ENCODE measurements at regions not wholly inside any gene's neighbourhood (a gene's known extent, or its start where the extent isn't known, plus 50 kb on each side); places are given as distances from the start of the nearest gene placed in this dataset.

DNA sequence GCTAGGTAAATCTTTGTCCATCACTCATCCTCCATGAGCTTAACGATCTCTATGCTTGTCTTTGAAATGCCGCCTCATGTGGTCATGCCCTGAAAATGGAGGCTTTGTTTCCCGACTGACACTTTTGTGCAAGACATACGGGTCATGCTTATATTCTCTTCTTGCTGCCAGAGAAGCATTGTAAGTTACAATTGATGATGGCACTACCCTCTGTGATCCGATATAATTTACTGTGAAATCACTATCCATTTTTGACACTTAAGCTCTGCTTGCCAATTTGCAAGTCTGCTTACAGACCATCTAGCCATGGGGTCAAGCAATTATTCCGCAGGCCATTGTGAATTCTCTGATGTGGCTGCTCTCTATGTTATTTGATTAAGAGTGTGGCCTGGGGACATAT is 650.0 kb downstream of the FLRT2 start:
- no peaks in the 10 kb centered on the region for H3K9me3 ChIP-seq
- H3K36me3 ChIP-seq (replicated peaks in 1 of 2; ENCODE audit: insufficient read depth in 1 of 2, low read depth in 2 of 2): no peaks in the 10 kb centered on the region
- no peaks in the 10 kb centered on the region for H3K27me3 ChIP-seq
- ATAC-seq (no peak), DNase-seq (no peak)
- H3K4me3 ChIP-seq: no peak overlapping the region
- 69% methylated on average over 6 of the region's 6 CpGs for WGBS, 2 donors
- intact Hi-C loops (cut with DNase I): no loop called here
- H3K27ac ChIP-seq: no peak overlapping the region
- TF ChIP-seq POLR2A (IDR thresholded peaks at IDR 0.05): no peak
- TF ChIP-seq, protein P1, sequence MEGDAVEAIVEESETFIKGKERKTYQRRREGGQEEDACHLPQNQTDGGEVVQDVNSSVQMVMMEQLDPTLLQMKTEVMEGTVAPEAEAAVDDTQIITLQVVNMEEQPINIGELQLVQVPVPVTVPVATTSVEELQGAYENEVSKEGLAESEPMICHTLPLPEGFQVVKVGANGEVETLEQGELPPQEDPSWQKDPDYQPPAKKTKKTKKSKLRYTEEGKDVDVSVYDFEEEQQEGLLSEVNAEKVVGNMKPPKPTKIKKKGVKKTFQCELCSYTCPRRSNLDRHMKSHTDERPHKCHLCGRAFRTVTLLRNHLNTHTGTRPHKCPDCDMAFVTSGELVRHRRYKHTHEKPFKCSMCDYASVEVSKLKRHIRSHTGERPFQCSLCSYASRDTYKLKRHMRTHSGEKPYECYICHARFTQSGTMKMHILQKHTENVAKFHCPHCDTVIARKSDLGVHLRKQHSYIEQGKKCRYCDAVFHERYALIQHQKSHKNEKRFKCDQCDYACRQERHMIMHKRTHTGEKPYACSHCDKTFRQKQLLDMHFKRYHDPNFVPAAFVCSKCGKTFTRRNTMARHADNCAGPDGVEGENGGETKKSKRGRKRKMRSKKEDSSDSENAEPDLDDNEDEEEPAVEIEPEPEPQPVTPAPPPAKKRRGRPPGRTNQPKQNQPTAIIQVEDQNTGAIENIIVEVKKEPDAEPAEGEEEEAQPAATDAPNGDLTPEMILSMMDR (IDR thresholded peaks at IDR 0.05): no peak
- H3K4me1 ChIP-seq: no peaks in the 10 kb centered on the region

DNA sequence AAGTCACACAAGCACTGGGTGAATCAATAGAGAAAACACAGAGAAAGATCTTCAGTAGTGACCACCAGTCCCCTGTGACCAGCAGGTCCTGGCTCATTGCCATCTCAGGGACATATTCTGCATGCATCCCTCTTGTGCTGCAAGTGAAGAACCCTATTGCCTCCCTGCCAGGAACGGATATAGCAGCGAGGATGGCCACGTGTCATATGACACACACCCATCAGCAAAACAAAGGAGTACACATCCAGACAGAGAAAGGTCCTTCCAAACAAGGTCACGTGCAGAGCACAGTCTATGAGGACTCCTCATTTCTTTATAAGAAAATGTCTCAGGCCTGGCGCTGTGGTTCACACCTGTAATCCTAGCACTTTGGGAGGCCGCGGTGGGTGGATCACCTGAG is 638.4 kb downstream of the FLRT2 start:
- Histone ChIP-seq H3K4me1 (no peaks in the 10 kb centered on the region), H3K27ac (no peak overlapping the region), H3K36me3 (replicated peaks in 1 of 2; ENCODE audit: insufficient read depth in 1 of 2, low read depth in 2 of 2) (no peaks in the 10 kb centered on the region), H3K4me3 (no peak overlapping the region), H3K27me3 (no peaks in the 10 kb centered on the region), H3K9me3 (no peaks in the 10 kb centered on the region)
- no peak for ATAC-seq
- peak in 1 of 4 donors; percentile 1 for DNase-seq
- WGBS, 2 donors: 81 to 88% methylated on average over 7 of the region's 7 CpGs
- TF ChIP-seq, protein P1 (IDR thresholded peaks at IDR 0.05): no peak
- no peak for TF ChIP-seq POLR2A (IDR thresholded peaks at IDR 0.05)
- intact Hi-C loops (cut with DNase I): no loop called here

DNA sequence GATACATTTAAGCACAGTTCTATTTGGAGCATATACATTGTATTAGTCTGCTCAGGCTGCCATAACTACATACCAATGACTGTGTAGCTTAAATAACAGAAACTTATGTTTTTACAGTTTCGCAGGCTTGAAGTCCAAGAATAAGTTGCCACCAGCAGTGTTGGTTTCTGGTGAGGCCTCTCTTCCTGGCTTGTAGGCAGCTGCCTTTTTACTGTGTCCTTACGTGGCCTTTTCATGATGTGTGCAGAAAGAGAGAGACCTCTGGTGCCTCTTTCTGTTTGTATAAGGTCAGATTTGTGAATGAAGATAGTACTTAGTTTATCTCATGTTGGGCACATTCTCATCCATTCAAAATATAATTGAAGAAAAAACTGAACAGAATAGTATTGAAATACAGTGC is 636.6 kb downstream of the FLRT2 start:
- Histone ChIP-seq H3K9me3 (no peaks in the 10 kb centered on the region), H3K4me1 (no peaks in the 10 kb centered on the region), H3K4me3 (no peak overlapping the region), H3K27ac (no peak overlapping the region), H3K36me3 (replicated peaks in 1 of 2; ENCODE audit: insufficient read depth in 1 of 2, low read depth in 2 of 2) (no peaks in the 10 kb centered on the region), H3K27me3 (no peaks in the 10 kb centered on the region)
- intact Hi-C loops (cut with DNase I): no loop called here
- TF ChIP-seq, protein P1 (IDR thresholded peaks at IDR 0.05): no peak
- TF ChIP-seq POLR2A (IDR thresholded peaks at IDR 0.05): no peak
- 69 to 74% methylated on average over 2 of the region's 2 CpGs for WGBS, 2 donors
- DNase-seq (no peak), ATAC-seq (no peak)

DNA sequence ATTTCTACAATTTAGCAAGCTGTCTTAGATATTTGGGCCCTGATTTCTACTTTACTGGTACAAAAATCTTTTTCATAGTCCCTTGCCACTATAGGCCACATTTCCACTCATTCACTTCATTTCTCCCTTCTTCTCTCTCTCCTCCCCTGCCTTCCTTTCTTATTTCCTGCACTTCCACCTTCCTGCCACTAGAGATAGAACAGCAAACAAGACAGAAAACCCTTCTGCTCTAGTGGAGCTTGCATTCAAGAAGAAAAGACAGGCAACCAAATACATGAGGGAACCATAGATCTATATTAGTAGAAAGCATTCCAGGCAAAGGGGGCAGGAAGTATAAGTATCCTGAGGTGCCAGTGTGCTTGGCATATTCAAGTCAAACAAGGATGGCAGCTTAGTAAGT is 623.5 kb downstream of the FLRT2 start:
- H3K27me3 ChIP-seq: no peaks in the 10 kb centered on the region

DNA sequence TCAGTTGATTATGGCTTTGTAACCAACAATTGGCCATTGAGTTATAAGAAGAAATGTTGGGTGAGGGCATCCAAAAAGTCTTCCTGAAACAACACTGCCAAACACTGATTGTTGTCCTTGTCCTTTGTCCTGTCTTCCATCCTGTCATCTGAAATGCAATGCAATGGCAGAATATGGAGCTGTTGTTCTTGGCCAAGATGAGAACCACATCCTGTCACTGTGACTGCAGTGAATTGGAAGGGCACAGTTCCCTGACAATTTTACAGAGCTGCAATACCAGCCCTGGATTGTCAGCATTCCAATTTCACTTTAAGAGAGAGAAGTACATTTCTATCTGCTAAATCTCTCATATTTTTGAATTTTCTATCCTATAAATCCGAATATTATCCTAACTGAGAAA is 613.3 kb downstream of the FLRT2 start:
- H3K9me3 ChIP-seq: no peaks in the 10 kb centered on the region
- ATAC-seq (no peak), DNase-seq (no peak)
- H3K27me3 ChIP-seq: no peaks in the 10 kb centered on the region
- no peaks in the 10 kb centered on the region for H3K4me1 ChIP-seq
- no peak overlapping the region for H3K4me3 ChIP-seq
- WGBS, 2 donors: 33% methylated on average over 1 of the region's 1 CpG
- no peaks in the 10 kb centered on the region for H3K36me3 ChIP-seq (replicated peaks in 1 of 2; ENCODE audit: insufficient read depth in 1 of 2, low read depth in 2 of 2)
- TF ChIP-seq, protein P1 (IDR thresholded peaks at IDR 0.05): no peak
- TF ChIP-seq POLR2A (IDR thresholded peaks at IDR 0.05): no peak
- intact Hi-C loops (cut with DNase I): no loop called here
- no peak overlapping the region for H3K27ac ChIP-seq

More for the DNA sequence above, 623.5 kb downstream of the FLRT2 start:
- no peak overlapping the region for H3K27ac ChIP-seq
- TF ChIP-seq POLR2A (IDR thresholded peaks at IDR 0.05): no peak
- TF ChIP-seq, protein P1 (IDR thresholded peaks at IDR 0.05): peak in 1 of 7 experiments; percentile 5
- ATAC-seq (no peak), DNase-seq (no peak)
- H3K36me3 ChIP-seq (replicated peaks in 1 of 2; ENCODE audit: insufficient read depth in 1 of 2, low read depth in 2 of 2): no peaks in the 10 kb centered on the region
- no peaks in the 10 kb centered on the region for H3K4me1 ChIP-seq
- no peaks in the 10 kb centered on the region for H3K9me3 ChIP-seq
- H3K4me3 ChIP-seq: no peak overlapping the region
- intact Hi-C loops (cut with DNase I): no loop called here

Data from body of pancreas (tissue), 4 donors.